HG03378 (cell line): ENCODE measurements at regions not wholly inside any gene's neighbourhood (a gene's known extent, or its start where the extent isn't known, plus 50 kb on each side); places are given as distances from the start of the nearest gene placed in this dataset.
"Not testable (repeated sequence)": the region's sequence is repeated elsewhere in the genome, so short reads cannot be mapped to it uniquely, and the experiment has no call there.

ENCODE experiments used
- ATAC-seq: cut with Tn5 transposase; IDR thresholded peaks from one replicate; pipeline ENCODE4 v1.9.1; 2021; ENCODE audit warnings: mild to moderate bottlenecking, moderate library complexity; ENCODE audit not compliant: unreplicated experiment

- no peak for ATAC-seq
These were observed 864.0 kb upstream of the ACO1 start for GRCh38 chr9:31520301-31521085.

GRCh38 chr9:31535651-31536050, 848.8 kb upstream of the ACO1 start:
- no peak for ATAC-seq

- ATAC-seq = no peak
These were observed 848.0 kb upstream of the ACO1 start for GRCh38 chr9:31536471-31536870.

GRCh38 chr9:31541721-31542281, 842.6 kb upstream of the ACO1 start:
- no peak for ATAC-seq

- ATAC-seq = peak; percentile 99
These were observed 841.9 kb upstream of the ACO1 start for GRCh38 chr9:31542384-31543055.

- no peak for ATAC-seq
These were observed 829.5 kb upstream of the ACO1 start for GRCh38 chr9:31554941-31555340.

GRCh38 chr9:31556667-31557463, 827.6 kb upstream of the ACO1 start:
- no peak for ATAC-seq

- ATAC-seq = not testable (repeated sequence)
These were observed 812.3 kb upstream of the ACO1 start for GRCh38 chr9:31572190-31572589.

GRCh38 chr9:31573561-31573960, 810.9 kb upstream of the ACO1 start:
- ATAC-seq = no peak

GRCh38 chr9:31574006-31574765, 810.3 kb upstream of the ACO1 start:
- no peak for ATAC-seq

GRCh38 chr9:31582071-31582470, 802.4 kb upstream of the ACO1 start:
- no peak for ATAC-seq

GRCh38 chr9:31582561-31582960, 801.9 kb upstream of the ACO1 start:
- ATAC-seq = no peak

GRCh38 chr9:31585158-31585557, 799.3 kb upstream of the ACO1 start:
- ATAC-seq = no peak

GRCh38 chr9:31587146-31587545, 797.3 kb upstream of the ACO1 start:
- no peak for ATAC-seq

- ATAC-seq = no peak
These were observed 796.4 kb upstream of the ACO1 start for GRCh38 chr9:31588006-31588405.

- ATAC-seq = no peak
These were observed 795.7 kb upstream of the ACO1 start for GRCh38 chr9:31588756-31589155.

GRCh38 chr9:31590091-31590490, 794.4 kb upstream of the ACO1 start:
- no peak for ATAC-seq

- ATAC-seq = not testable (repeated sequence)
These were observed 787.4 kb upstream of the ACO1 start for GRCh38 chr9:31597086-31597485.

GRCh38 chr9:31597977-31598376, 786.5 kb upstream of the ACO1 start:
- peak; percentile 88 for ATAC-seq

- no peak for ATAC-seq
These were observed 782.8 kb upstream of the ACO1 start for GRCh38 chr9:31601666-31602065.

- ATAC-seq = no peak
These were observed 779.9 kb upstream of the ACO1 start for GRCh38 chr9:31604531-31604930.
